HEK293T (cell line): ENCODE measurements at regions not wholly inside any gene's neighbourhood (a gene's known extent, or its start where the extent isn't known, plus 50 kb on each side); places are given as distances from the start of the nearest gene placed in this dataset.
"Not testable (repeated sequence)": the region's sequence is repeated elsewhere in the genome, so short reads cannot be mapped to it uniquely, and the experiment has no call there.

ENCODE experiments used
- CTCF ChIA-PET: fragments of 350-600 bp; formaldehyde crosslinking; extraction: SDS; loops from one replicate; lab custom pipeline; 2021; ENCODE audit warnings: antibody characterized with exemption, inconsistent platforms; lab: Yijun Ruan, JAX
- POLR2A ChIA-PET: fragments of 350-600 bp; formaldehyde crosslinking; extraction: SDS; loops from one replicate; lab custom pipeline; 2020; ENCODE audit warnings: antibody characterized with exemption, inconsistent platforms; lab: Yijun Ruan, JAX
- DNase-seq: peaks from one replicate; pipeline ENCODE4 v3.0.0; 2012; ENCODE audit warnings: mixed read lengths; ENCODE audit errors: extremely low spot score
- ARNT ChIP-seq: fragments of 450-650 bp; IDR thresholded peaks from 2 replicates; pipeline ENCODE4 v1.6.1; 2017; ENCODE audit warnings: mild to moderate bottlenecking
- BHLHE40 ChIP-seq: fragments of 450-650 bp; IDR thresholded peaks from 2 replicates; pipeline ENCODE4 v1.6.1; 2016; ENCODE audit warnings: mild to moderate bottlenecking, moderate library complexity, borderline replicate concordance
- CTBP1 ChIP-seq: fragments of 450-650 bp; IDR thresholded peaks from 2 replicates; pipeline ENCODE4 v1.6.1; 2016; ENCODE audit warnings: borderline replicate concordance
- ELF4 ChIP-seq: fragments of 450-650 bp; IDR thresholded peaks from 2 replicates; pipeline ENCODE4 v1.6.1; 2017; ENCODE audit warnings: antibody characterized with exemption
- FOXA1 ChIP-seq: fragments of 450-650 bp; IDR thresholded peaks from 2 replicates; pipeline ENCODE4 v1.6.1; 2016; ENCODE audit warnings: mild to moderate bottlenecking
- FOXK2 ChIP-seq: fragments of 450-650 bp; IDR thresholded peaks from 2 replicates; pipeline ENCODE4 v1.6.1; 2016; ENCODE audit warnings: mild to moderate bottlenecking
- FOXM1 ChIP-seq: fragments of 450-650 bp; IDR thresholded peaks from 2 replicates; pipeline ENCODE4 v1.6.1; 2017; ENCODE audit warnings: mild to moderate bottlenecking, borderline replicate concordance
- HDGF ChIP-seq: fragments of 450-650 bp; IDR thresholded peaks from 2 replicates; pipeline ENCODE4 v1.6.1; 2017; ENCODE audit warnings: antibody characterized with exemption, borderline replicate concordance
- L3MBTL2 ChIP-seq: fragments of 450-650 bp; conservative IDR thresholded peaks from 2 replicates; pipeline ENCODE4 v1.6.1; 2016; ENCODE audit warnings: mild to moderate bottlenecking
- LEF1 ChIP-seq: fragments of 450-650 bp; IDR thresholded peaks from 2 replicates; pipeline ENCODE4 v1.6.1; 2017; ENCODE audit warnings: mild to moderate bottlenecking, borderline replicate concordance
- NFRKB ChIP-seq: fragments of 450-650 bp; IDR thresholded peaks from 2 replicates; pipeline ENCODE4 v1.6.1; 2016; ENCODE audit warnings: mild to moderate bottlenecking, moderate library complexity
- SP1 ChIP-seq: fragments of 450-650 bp; IDR thresholded peaks from 2 replicates; pipeline ENCODE4 v1.6.1; 2017
- SUZ12 ChIP-seq: fragments of 450-650 bp; IDR thresholded peaks from 2 replicates; pipeline ENCODE4 v1.6.1; 2016; ENCODE audit warnings: mild to moderate bottlenecking
- TARDBP ChIP-seq: fragments of 450-650 bp; IDR thresholded peaks from 2 replicates; pipeline ENCODE4 v1.6.1; 2016
- ZNF384 ChIP-seq: fragments of 450-650 bp; IDR thresholded peaks from 2 replicates; pipeline ENCODE4 v1.6.1; 2016
- TF ChIP-seq, protein P1 (sequence below): fragments of 450-650 bp; IDR thresholded peaks from 2 replicates; pipeline ENCODE4 v1.6.1; 2016

DNA sequence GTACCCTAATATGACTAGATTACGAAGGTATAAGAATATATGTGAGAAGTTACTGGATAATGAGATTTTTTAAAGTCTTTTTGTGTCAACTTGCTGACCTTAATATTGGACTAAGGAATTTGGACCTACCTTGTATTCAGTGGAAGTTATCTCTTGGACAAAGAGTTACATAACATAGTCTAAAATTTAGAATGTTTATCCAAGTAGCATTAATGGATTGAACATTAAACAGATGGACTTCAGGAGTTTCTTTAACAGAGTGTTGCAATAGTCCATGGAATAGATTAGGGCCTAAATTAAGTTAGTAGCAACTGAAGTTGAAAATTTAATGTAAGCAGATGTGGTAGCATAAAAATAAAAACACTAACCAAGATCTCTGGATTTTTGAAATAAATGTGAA is 266.4 kb downstream of the PYDC2 start:
- ChIA-PET CTCF (no interaction called here), POLR2A (no interaction called here)
- no peak for DNase-seq
- no peak for TF ChIP-seq ELF4

- CTCF ChIA-PET: no interaction called here
- POLR2A ChIA-PET: no interaction called here
- no peak for TF ChIP-seq FOXM1
- no peak for DNase-seq
Observed at GRCh38 chr3:191728186-191728585, 267.2 kb downstream of the PYDC2 start.

DNA sequence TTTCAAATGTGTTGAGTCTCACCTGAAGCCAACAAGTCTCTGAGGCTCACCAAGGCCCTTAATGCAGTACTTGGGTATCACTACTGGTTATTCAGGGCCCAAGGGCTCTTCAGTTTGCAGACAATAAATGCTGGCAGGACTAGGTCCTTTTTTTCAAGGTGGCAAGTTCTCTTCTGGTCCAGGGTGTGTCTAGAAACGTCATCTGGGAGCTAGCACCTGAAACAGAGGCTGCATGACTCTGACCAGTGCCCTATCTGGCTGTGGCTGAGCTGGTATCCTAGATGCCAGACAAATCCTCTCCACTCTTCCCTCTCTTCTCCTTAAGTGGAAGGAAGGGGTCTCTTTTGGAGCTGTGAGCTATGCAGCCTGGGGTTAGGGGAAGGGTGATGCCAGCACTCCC is 276.8 kb downstream of the PYDC2 start:
- ChIA-PET POLR2A (no interaction called here), CTCF (no interaction called here)
- no peak for DNase-seq
- no peak for TF ChIP-seq SP1
- TF ChIP-seq ELF4: no peak
- no peak for TF ChIP-seq FOXM1
- TF ChIP-seq CTBP1: no peak
- TF ChIP-seq NFRKB: no peak
- TF ChIP-seq SUZ12: no peak
- TF ChIP-seq, protein P1, sequence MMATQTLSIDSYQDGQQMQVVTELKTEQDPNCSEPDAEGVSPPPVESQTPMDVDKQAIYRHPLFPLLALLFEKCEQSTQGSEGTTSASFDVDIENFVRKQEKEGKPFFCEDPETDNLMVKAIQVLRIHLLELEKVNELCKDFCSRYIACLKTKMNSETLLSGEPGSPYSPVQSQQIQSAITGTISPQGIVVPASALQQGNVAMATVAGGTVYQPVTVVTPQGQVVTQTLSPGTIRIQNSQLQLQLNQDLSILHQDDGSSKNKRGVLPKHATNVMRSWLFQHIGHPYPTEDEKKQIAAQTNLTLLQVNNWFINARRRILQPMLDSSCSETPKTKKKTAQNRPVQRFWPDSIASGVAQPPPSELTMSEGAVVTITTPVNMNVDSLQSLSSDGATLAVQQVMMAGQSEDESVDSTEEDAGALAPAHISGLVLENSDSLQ: no peak
- no peak for TF ChIP-seq BHLHE40
- TF ChIP-seq FOXK2: no peak
- TF ChIP-seq HDGF: no peak
- TF ChIP-seq FOXA1: no peak
- TF ChIP-seq ARNT: no peak
- TF ChIP-seq LEF1: no peak
- TF ChIP-seq ZNF384: no peak
- TF ChIP-seq TARDBP: no peak
- no peak for TF ChIP-seq L3MBTL2

GRCh38 chr3:191740712-191741111 is 279.7 kb downstream of the PYDC2 start:
- POLR2A ChIA-PET: no interaction called here
- no peak for TF ChIP-seq ELF4
- no peak for TF ChIP-seq FOXM1
- no peak for TF ChIP-seq CTBP1
- TF ChIP-seq FOXA1: no peak
- TF ChIP-seq HDGF: no peak
- TF ChIP-seq SUZ12: no peak
- no peak for TF ChIP-seq BHLHE40
- no peak for TF ChIP-seq NFRKB
- TF ChIP-seq SP1: no peak
- TF ChIP-seq ZNF384: no peak
- TF ChIP-seq, protein P1: no peak
- no peak for TF ChIP-seq L3MBTL2
- no peak for DNase-seq
- CTCF ChIA-PET: no interaction called here

DNA sequence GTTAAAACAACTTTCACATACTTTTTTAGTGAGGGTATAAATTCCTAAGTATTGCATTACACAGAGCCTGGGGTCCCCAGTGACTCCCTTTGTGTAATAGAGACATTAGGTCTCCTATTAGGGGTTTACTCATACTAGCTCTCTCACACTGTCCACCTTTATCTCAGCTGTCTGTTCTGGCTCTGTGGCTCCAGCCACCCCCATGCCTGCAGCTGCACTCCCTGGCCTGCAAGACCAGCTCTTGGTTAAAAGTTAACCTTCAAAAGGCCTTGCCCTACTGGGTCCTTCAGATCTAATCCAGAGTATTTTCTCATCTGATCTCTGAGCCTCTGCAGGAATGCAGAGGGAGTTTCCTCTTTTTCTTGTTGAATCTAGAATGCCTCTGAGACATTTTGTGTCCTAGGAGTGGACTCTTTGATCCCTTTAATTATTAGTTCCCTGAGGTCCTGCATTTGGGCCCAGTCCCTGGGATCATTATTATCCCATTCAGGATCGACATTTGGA is 280.9 kb downstream of the PYDC2 start:
- DNase-seq, POLR2A ChIA-PET, CTCF ChIA-PET: not testable (repeated sequence)

- DNase-seq: no peak
- ChIA-PET CTCF (no interaction called here), POLR2A (no interaction called here)
- TF ChIP-seq TARDBP (no peak), LEF1 (no peak), FOXM1 (no peak), CTBP1 (no peak), HDGF (no peak)
- TF ChIP-seq, protein P1: no peak
Observed at GRCh38 chr3:191743283-191743682, 282.3 kb downstream of the PYDC2 start.

GRCh38 chr3:191750618-191751017 is 289.7 kb downstream of the PYDC2 start:
- ChIA-PET POLR2A (interaction anchor here (0.6 kb wide), 1 partner anchor 218 kb away, joined by 3 read pairs; no protein-coding TSS in a partner anchor), CTCF (no interaction called here)
- no peak for TF ChIP-seq FOXA1
- TF ChIP-seq TARDBP: no peak
- no peak for TF ChIP-seq NFRKB
- no peak for TF ChIP-seq LEF1
- no peak for TF ChIP-seq L3MBTL2
- TF ChIP-seq SUZ12: no peak
- no peak for TF ChIP-seq ARNT
- TF ChIP-seq FOXK2: no peak
- TF ChIP-seq FOXM1: no peak
- TF ChIP-seq, protein P1: no peak
- TF ChIP-seq CTBP1: no peak
- no peak for TF ChIP-seq ZNF384
- TF ChIP-seq BHLHE40: no peak
- no peak for TF ChIP-seq HDGF
- no peak for TF ChIP-seq ELF4
- TF ChIP-seq SP1: no peak
- no peak for DNase-seq
